HG03045 (cell line): ENCODE measurements at regions not wholly inside any gene's neighbourhood (a gene's known extent, or its start where the extent isn't known, plus 50 kb on each side); places are given as distances from the start of the nearest gene placed in this dataset.

Source experiments
- ATAC-seq: cut with Tn5 transposase; IDR thresholded peaks from one replicate; pipeline ENCODE4 v1.9.1; 2021; ENCODE audit warnings: mild to moderate bottlenecking, moderate library complexity; ENCODE audit not compliant: unreplicated experiment

DNA sequence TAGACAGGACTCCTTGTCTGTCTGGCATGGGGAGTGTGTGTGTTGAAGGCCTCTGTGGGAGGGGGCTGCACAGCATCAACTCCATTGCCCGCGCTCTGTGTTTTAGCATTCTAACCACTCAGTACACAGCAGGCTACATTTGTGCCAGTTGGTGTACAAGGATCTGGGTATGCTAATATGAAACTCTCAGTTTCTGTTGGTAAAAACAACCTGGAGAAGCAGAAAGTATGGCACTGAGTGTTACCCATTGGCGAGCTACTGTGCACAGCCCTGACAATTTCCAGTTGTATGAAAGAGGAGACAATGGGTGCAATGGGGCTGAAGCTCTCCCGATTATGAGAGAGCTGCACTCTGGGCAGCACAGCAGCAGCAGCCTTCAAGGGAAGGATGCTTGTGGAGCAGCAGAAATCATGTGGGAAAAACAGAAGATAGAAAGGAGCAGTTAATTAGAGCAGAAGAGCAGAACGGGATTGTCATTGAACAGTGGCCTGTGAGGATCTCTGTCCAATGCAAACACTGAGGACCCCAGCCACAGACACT, 443.6 kb downstream of the CBLN2 start:
- ATAC-seq = no peak

DNA sequence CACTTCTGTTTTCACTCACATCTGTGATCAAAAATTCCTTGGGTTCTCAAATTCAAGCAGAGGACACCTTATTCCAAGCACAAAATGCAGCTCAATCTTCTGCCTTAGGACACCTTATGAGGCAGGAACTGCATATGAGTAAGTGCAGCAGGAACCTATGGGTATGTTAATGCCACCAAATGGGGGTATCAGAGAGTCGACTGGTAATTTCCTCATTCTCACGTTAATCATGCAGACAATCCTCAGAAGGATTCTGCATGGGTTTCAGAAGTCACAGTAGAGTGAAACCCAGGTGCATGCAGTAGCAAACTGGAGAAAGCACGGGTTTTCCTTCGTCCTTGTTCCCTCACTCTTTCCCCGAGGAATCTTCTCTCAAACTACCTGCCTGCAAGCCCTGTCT, 452.8 kb downstream of the CBLN2 start:
- no peak for ATAC-seq

DNA sequence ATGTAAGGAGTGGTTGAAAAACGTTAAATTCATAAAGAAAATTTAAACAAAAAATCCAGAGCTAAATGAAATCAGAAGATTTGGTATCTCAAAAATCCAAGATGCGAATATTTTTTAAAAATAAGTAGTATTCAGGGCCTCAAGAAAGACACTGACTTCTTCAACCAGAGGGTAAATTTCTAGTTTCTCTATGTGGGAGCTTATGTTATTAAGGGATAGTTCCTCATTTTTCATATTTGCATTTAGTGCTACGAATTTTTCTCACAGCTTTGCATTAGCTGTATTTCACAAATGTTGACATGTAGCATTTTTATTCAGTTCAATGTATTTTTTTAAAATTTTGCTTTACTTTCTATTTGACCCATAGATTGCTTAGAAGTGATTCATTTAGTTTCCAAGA, 454.7 kb downstream of the CBLN2 start:
- ATAC-seq = no peak

DNA sequence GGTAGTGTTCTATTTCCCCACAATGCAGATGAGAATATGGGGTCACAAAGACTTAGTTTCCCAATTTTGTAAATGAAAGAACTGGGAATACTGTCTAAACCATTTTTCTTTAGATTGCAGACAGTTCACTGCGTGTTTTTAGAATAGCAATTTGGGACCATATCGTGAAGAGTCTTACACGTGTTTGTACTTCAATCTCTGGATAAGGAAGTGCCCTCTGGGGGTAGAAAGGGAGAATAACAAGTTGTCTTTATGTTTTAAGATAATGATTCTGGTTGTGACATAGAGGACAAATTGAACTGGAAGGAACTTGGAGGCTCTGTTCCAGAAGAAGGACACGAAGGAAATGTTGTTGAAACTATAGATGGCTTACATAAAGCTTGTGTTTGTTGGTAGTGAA, 457.7 kb downstream of the CBLN2 start:
- no peak for ATAC-seq

DNA sequence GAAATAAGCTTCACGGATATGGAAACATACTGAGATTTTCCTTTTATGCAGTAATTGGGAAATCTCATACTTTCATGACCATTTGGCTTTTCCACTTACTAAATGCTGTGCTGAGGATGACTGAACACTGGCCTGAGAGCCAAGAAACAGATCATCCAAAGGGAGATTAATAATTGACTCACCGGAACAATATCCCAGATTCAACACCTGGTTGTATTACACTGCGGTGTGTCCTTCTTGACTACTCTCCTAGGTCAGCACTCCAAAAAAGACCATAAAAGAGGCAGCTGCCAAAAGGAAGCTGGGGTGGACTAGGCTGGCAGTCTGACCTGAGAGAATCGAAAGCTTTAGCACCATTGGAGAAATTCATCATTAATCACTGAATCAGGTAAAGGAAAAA, 469.1 kb downstream of the CBLN2 start:
- no peak for ATAC-seq

DNA sequence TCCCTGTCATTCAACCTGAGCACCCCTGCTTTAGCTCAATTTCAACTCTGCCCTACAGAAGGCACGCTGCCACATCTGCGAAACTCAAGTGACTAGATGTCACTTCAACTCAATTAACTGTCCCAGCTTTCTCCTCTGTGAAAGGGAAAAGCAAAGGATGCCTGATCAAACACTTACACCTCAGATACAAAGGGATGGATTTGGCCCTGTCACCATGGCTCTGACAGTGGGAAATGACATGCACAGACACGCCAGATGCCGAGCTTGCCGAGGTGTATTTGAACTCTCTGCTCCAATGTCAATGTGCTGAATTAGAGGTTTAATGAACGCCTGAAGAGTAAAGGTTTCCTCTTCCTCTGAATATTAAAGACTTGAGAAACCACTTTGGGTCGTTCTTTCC, 481.1 kb downstream of the CBLN2 start:
- ATAC-seq = no peak

DNA sequence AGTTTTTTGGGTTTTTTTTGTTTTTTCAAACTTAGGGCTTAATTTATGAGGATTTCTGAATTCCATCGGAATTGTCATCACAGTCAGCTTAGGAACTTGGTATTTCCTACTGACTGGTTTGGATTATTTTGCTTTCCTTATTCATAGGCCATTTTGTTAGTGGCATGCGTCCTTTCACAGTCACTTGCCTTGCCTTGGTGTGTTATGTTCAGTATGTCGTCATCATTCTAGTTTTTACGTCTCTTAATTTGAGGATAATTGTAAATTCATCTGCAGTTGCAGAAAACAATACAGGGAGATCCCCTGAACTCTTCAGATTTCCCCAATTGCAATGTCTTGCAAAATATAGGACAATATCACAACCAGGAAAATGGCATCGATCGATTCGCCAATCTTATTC, 485.3 kb downstream of the CBLN2 start:
- no peak for ATAC-seq

DNA sequence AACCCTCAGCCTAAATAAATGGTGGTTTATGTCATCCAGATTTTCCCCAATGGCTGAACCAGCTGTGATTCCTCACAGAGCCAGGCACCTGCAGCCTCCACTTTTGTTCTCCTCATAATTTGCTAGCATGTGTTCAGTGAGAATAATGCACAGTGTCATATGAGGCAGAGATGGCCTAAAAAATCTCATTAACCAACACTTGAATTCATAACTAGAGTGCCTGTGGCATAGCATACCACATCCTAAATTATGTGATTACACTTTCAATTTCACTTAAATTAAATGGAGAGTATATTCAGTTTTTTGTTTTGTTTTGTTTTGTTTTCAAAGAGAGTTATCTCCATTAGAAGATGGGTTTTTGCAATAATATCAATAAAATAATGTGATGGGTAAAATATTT, 488.0 kb downstream of the CBLN2 start:
- no peak for ATAC-seq

DNA sequence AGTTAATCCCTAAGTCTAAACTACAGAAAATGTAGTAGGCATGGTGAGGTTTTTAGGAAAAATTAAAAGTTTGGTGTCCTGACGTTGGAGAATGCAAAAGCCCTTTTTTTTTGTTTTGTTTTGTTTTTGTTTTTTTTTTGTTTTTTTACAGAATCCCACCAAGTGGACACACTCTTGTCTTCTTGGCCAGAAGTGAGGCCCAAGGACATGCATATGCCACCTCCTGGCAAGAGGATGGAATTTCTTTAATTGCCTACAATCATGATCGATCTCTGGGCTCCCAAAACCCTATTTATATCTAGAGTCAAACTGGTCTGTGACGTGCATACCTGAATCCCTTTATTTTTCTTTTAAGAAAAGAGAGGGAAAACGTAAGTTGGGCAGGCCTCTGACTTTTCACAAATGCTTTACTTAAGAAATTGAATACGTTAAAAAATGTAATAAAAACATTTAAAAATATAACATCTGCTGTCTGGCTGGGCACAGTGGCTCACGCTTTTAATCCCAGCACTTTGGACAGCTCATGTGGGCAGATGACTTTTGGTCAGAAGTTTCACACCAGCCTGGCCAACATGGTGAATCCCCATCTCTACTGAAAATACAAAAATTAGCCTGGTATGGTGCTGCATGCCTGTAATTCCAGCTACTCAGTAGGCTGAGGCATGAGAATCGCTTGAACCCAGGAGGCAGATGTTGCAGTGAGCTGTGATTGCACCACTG, 502.7 kb downstream of the CBLN2 start:
- no peak for ATAC-seq

DNA sequence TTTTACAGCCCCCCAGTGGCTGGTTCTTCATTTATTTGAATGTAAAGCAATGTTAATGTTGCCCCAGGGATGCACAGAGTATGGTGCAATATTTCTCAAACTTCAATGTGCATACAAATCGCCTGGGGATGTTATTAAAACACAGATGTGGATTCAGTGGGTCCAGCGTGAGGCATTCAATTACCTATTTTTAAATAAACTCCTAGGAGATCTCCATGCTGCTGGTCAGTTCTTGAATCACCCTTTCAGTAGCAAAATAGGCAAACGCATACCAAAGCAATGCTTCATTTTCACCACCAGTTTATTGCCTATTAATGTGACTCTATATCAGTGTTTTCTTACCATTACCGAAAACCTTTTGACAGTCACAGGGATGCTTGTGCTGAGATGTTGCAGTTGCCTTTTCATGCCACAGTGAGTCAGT, 530.7 kb downstream of the CBLN2 start:
- ATAC-seq = no peak

DNA sequence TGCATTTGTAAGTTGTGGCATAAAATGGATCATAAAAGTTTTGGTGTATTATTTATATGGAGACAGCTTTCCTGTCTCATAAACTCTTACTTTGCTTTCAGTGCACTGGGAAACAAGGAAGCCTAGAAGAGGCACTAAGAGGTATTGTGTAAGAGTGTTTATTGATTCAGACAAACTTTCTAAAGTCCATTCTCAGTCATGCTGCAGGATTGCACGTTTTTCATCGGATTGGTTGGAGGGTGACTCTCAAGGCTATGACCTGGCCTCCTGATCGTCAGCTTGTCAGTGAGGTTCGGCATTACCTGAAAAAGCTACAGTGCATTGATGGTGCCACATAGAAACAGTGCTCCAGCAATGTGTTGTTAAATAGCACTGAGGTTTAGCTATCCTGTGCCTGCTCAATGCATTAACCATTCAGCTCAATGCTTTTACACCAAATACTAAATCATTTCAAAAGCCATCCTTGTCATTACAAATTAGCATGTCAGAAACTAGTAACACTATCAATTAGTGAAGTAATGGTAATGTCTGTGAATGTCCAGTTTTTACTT, 545.5 kb downstream of the CBLN2 start:
- ATAC-seq = no peak

DNA sequence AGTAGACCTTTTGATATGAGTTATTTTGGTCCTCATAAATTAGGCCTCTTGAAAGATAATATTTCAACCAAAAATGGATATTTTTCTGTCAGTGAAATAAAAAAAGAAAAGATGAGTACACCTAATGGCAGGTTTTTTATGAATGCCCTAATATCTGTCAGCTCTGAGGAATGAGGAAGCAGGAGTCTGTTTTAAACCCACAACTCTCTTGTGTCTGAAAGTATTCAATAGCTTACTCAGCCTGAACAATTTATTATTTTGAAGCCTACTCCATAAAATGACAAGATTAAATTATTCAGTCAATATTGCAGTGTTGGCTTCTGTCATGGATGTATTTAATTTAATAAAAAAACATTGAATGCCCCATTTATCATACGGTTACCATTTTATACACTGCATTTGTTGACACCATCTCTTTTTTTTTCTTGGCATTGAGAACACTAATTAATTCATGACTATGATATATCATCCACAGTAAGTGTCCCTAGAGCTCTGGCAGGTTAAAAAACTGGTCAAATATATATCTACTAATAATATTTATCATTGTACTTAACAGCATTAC, 548.2 kb downstream of the CBLN2 start:
- no peak for ATAC-seq

DNA sequence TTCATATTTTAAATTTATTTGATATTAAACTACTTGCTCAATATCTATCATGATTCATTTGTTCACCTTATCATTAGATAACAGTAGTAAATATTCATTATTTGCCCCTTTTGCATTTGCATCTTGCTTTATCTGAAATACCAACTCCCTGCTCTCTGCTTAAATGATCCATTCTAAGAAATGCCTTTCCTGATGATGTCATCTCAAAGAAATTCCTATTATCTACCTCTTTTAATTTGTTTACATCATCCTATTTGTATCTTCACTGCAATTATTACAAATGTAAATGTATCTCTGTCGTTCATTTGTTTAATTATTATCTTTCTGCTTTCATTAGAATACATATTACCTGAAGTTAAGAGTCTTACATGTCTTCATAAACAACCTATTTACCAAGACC, 549.9 kb downstream of the CBLN2 start:
- ATAC-seq = no peak

DNA sequence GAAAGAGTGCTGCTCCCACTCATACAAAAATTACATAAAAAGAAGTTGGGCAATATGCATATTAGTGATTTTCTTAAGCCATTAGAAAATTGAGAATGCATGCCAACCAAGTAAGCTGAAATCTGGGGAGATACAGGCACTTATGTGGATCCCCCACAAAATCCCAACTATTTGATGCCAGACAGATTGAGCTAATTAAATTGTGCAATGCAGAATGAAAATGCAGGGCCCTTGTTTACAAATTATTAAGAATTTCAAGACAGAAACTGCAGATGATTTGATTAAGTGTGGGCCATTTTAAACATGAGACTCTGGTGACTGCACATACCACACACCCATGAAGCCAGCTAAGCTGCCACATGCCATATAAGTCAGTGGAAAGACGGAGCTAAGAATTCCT, 554.5 kb downstream of the CBLN2 start:
- no peak for ATAC-seq

DNA sequence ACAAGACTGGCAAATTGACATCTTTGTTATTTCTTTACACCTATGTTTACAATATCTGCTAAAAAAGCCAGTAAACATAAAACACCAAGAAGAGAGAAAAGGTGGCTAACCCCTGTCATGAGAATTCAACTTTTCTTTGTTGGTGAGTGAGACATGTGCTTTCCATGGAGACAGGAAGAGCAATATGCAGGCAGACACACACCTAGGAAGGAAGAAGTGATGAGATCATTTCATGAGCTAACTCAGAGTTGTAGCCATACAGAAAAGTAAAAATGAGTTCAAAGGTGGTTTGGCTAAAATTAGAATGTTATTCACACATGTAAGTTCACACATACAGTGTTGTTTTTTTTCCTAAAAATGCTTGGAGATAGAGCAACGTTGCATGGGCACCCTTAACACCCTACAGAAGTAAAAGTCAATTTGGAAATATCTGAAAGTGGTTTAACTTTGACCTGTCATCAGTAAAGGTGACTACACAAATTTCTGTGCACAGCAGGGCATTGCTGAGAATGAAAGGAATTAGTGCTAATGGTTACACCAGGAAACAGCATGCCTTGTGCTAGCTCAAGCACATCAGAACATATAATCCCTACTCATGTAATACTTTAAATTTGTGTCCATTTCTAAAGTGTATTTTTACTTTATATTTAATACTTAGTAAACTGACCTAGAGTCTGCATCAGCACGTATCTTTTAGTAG, 557.6 kb downstream of the CBLN2 start:
- no peak for ATAC-seq

DNA sequence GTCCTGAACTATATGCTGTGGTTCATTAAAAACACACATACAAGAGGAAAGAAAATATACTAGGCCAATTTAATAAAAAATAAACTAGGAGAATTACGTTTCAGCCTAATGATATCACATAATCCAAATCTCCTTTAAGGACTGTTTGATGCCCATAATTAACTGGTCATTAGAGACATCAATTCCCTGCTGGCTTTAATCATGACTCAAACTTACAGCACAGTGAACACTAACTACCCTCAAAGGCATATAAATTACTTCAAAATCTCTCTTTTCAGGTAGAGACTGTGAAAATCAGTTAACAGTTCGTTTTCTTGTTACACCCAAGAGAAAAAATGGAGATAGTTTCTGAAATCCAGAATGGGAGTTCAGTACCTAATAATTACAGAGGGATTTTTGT, 567.4 kb downstream of the CBLN2 start:
- ATAC-seq = no peak

DNA sequence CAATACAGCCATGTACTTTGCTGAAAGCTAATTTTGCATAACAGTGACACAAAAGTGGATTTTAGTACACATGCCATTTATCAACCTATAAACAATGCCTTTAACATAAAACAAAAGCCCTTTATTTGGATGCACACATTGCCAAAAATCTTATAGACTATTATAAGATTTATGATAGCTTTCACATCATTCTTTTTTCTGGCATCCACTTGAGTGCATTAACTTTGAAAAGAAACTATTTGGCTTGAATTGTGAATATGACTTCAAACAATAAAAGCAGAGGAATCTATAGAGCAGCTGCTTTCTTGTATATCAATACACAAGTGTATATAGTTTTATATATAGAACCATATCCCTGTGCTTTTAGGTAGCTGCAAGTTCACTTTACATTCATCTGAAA, 577.4 kb downstream of the CBLN2 start:
- no peak for ATAC-seq

DNA sequence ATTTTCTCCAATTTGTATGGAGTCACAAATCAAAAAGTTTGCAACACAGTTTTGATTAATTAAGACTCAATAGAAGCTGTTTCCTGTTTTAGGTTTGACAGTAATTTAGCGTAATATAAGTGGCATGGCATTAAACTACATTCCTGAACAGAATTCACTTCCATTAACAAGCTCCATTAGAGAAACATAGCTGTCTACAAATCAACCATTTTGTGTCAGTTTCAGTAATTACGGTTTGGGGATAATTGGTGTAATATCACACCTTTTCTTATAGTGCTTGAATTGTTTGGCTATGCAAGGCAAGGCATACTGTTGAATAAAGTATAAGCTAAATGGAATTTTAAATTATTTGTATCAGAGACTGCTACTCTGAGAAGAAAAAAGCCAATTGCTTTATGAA, 585.5 kb downstream of the CBLN2 start:
- no peak for ATAC-seq

DNA sequence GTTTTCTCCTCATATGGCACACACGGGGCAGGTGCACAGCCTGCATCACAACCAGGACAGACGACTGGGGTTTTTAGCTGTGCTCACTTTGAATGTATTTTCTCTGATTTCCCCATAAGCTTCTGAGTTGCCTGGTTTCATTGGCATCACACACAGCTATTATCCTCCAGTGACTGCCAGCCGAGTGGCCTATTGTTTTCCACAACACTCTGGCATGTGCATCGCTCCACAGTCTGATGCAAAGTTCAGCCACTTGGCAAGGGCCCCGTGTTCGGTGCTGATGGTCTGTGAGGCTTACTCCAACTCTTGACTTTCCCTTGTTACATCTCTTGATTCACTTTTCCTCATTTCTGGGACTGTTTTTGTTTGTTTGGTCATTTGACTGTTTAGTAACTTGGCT, 593.1 kb downstream of the CBLN2 start:
- ATAC-seq = no peak

DNA sequence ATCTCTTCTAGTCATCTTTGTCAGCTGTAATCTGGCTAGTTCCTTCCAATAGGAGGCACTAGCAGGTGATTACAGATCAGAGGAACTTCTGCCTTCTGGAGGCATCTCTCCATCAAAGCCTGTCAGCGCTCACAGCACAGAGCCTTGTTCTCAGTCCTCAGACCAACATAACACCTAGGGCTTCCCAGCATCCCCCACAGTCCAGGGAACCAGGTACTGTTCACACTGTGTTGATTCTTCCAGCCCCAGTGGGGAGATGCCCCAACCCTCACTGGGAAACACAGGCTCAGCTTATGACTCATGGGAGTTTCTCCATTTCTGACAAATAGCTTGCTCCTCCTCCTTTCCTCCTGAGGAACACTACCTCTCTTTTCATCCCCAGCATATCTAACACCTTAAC, 601.7 kb downstream of the CBLN2 start:
- ATAC-seq = no peak

DNA sequence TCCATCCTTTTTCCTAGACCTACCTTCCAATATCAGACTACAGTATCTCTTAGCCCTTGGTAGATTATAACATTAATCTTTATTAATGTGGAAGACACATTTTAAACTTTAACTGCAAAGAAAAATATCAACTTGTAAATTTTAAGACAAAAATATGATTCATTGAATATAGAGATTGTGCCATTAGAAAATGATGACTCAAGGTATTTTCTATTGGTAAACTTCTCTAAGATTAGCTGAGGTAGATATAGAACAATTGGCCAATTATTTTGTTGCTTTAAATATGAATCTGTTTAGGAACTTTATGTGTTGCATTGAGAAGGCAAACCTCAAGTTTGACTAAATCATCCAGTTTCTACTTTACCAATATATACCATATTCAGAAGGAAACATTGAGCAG, 604.7 kb downstream of the CBLN2 start:
- ATAC-seq = no peak

DNA sequence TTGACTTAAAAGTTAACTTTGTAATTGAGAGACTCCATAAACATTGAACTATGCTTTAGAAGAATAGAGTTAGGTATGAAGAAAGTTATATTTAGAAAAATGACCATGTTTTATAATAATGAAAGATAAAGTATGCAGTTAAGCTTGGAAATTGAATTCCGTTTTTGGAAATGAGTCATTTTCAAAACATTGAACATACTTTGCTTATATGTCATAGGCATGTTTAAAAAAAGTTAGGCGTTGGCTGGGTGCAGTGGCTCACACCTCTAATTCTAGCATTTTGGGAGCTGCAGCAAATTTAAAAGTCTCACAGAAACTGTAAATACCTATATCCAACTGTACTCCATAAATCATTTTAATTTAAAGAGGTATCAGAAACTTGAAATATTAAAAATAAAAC, 607.4 kb downstream of the CBLN2 start:
- no peak for ATAC-seq
